HepG2 (cell line): ENCODE measurements at regions not wholly inside any gene's neighbourhood (a gene's known extent, or its start where the extent isn't known, plus 50 kb on each side); places are given as distances from the start of the nearest gene placed in this dataset.

Source experiments
- ATAC-seq: fragments of 200-7000 bp; cut with Tn5 transposase; 3 replicates; pipeline ENCODE4 v1.9.1; 2020; ENCODE audit warnings: mild to moderate bottlenecking, moderate library complexity
- BruUV-seq: library from RNA; stranded (reverse); fragments of 400-500 nt; replicated peaks from 2 replicates; lab custom pipeline; 2021; lab: Mats Ljungman, UMichigan
- CTCF ChIA-PET: fragments of 300-600 bp; formaldehyde crosslinking; extraction: SDS; loops from one replicate; lab custom pipeline; 2021; ENCODE audit warnings: low total read pairs, inconsistent platforms, low intra/inter-chr PET ratio; lab: Yijun Ruan, JAX
- POLR2A ChIA-PET: fragments of 350-600 bp; sonication (Branson Sonifier 250); formaldehyde crosslinking; loops from one replicate; lab custom pipeline; 2020; ENCODE audit warnings: antibody characterized with exemption, inconsistent platforms; lab: Yijun Ruan, JAX
- DNase-seq: peaks from one replicate; pipeline ENCODE4 v3.0.0-alpha.2; 2015; ENCODE audit warnings: low spot score
- FAIRE-seq: peaks from 3 replicates; lab custom pipeline; 2011; peaks lifted over from hg19 to GRCh38; lab: Jason Lieb, UNC
- H2AFZ ChIP-seq: one replicate; pipeline ENCODE4 v1.6.1; 2011; ENCODE audit warnings: low read length, inconsistent platforms
- H3K27ac ChIP-seq: fragments of 300-600 bp; 3 replicates; pipeline ENCODE4 v1.8.0; 2011; ENCODE audit warnings: mixed run types, mild to moderate bottlenecking, mixed read lengths, low read length, inconsistent platforms; ENCODE audit not compliant: insufficient read depth; ENCODE audit errors: extremely low read length
- H3K27me3 ChIP-seq, 2 experiments: fragments of 200-600 bp in 1 of 2; 2 replicates in 1 of 2; 3 replicates in 1 of 2; pipeline versions ENCODE4 v1.6.0 to v1.8.0; 2011; ENCODE audit warnings: low read length in 2 of 2, mild to moderate bottlenecking in 2 of 2, moderate library complexity in 2 of 2, inconsistent platforms in 1 of 2; ENCODE audit not compliant: insufficient read depth in 2 of 2, control insufficient read depth in 1 of 2
- H3K36me3 ChIP-seq, 2 experiments: fragments of 200-600 bp in 1 of 2; replicated peaks in 1 of 2; 2 replicates in 1 of 2; 3 replicates in 1 of 2; pipeline versions ENCODE4 v1.5.1 to v1.8.0; 2011; ENCODE audit warnings: low read length in 2 of 2, inconsistent platforms in 1 of 2; ENCODE audit not compliant: insufficient read depth in 2 of 2, control insufficient read depth in 1 of 2
- H3K4me1 ChIP-seq: 2 replicates; pipeline ENCODE4 v1.5.1; 2012; ENCODE audit warnings: low read length, inconsistent platforms; ENCODE audit not compliant: insufficient read depth
- H3K4me2 ChIP-seq: 2 replicates; pipeline ENCODE4 v1.6.0; 2011; ENCODE audit warnings: low read depth, low read length, inconsistent platforms
- H3K4me3 ChIP-seq, 3 experiments: fragments of 200-600 bp in 1 of 3; sonication (generic), shearing (Covaris generic) in 1 of 3; replicated peaks in 1 of 3; 2 replicates each; pipeline ENCODE4 v1.5.1; 2011 to 2016; ENCODE audit warnings: low read length in 3 of 3, inconsistent platforms in 2 of 3, low read depth in 2 of 3, mild to moderate bottlenecking in 2 of 3, control low read depth in 1 of 3, mixed read lengths in 1 of 3; ENCODE audit not compliant: insufficient read depth in 1 of 3
- H3K79me2 ChIP-seq: one replicate; pipeline ENCODE4 v1.6.1; 2011; ENCODE audit warnings: low read length, inconsistent platforms; ENCODE audit not compliant: insufficient read depth
- H3K9ac ChIP-seq: 2 replicates; pipeline ENCODE4 v1.6.0; 2011; ENCODE audit warnings: mild to moderate bottlenecking, low read depth, low read length, inconsistent platforms; ENCODE audit not compliant: insufficient read depth
- H3K9me3 ChIP-seq: 2 replicates; pipeline ENCODE4 v1.5.1; 2012; ENCODE audit warnings: mild to moderate bottlenecking, low read length
- H4K20me1 ChIP-seq: 2 replicates; pipeline ENCODE4 v1.6.0; 2011; ENCODE audit warnings: inconsistent platforms, mild to moderate bottlenecking, low read length, moderate library complexity; ENCODE audit not compliant: insufficient read depth
- ATAD3A ChIP-seq: sonication (generic); formaldehyde crosslinking; IDR thresholded peaks from 2 replicates; pipeline ENCODE4 v1.4.0; 2020; ENCODE audit warnings: missing genetic modification reagents
- CHCHD3 ChIP-seq: sonication (generic); formaldehyde crosslinking; IDR thresholded peaks from 2 replicates; pipeline ENCODE4 v1.8.0; 2022; ENCODE audit warnings: mild to moderate bottlenecking, missing genetic modification reagents, moderate library complexity
- HBP1 ChIP-seq: IDR thresholded peaks from 2 replicates; pipeline ENCODE4 v1.6.1; 2016; ENCODE audit warnings: low read depth, control low read depth
- HINFP ChIP-seq: sonication (generic); formaldehyde crosslinking; IDR thresholded peaks from 2 replicates; pipeline ENCODE4 v1.4.0; 2020; ENCODE audit warnings: low read depth, mild to moderate bottlenecking, missing genetic modification reagents
- HMG20B ChIP-seq: conservative IDR thresholded peaks from 2 replicates; pipeline ENCODE4 v1.6.1; 2016; ENCODE audit warnings: missing genetic modification reagents, missing compliant biosample characterization
- HNF4A ChIP-seq: sonication (generic); formaldehyde crosslinking; IDR thresholded peaks from 2 replicates; pipeline ENCODE4 v1.4.0; 2020; ENCODE audit warnings: missing genetic modification reagents
- IRX3 ChIP-seq: sonication (generic); formaldehyde crosslinking; IDR thresholded peaks from 2 replicates; pipeline ENCODE4 v1.8.1; 2023; ENCODE audit warnings: mild to moderate bottlenecking, low read depth, missing genetic modification reagents, borderline replicate concordance
- NFKBIZ ChIP-seq: IDR thresholded peaks from 2 replicates; pipeline ENCODE4 v1.6.1; 2018; ENCODE audit warnings: missing genetic modification reagents, missing compliant biosample characterization
- PCBP2 ChIP-seq: fragments of 200-400 bp; formaldehyde crosslinking; optimal IDR thresholded peaks from 2 replicates; pipeline ENCODE3; 2018; ENCODE audit warnings: low read length, low read depth; ENCODE audit not compliant: poor library complexity, severe bottlenecking
- ZNF33B ChIP-seq: sonication (generic); formaldehyde crosslinking; IDR thresholded peaks from 2 replicates; pipeline ENCODE4 v1.5.1; 2020; ENCODE audit warnings: mild to moderate bottlenecking, missing genetic modification reagents
- ZNF639 ChIP-seq: conservative IDR thresholded peaks from 2 replicates; pipeline ENCODE4 v1.6.1; 2018; ENCODE audit warnings: missing genetic modification reagents
- ZNF879 ChIP-seq: sonication (generic); formaldehyde crosslinking; IDR thresholded peaks from 2 replicates; pipeline ENCODE4 v1.8.1; 2023; ENCODE audit warnings: missing genetic modification reagents
- WGBS: methylation state at CpG from one replicate; pipeline ENCODE4 v1.1.6; 2017; ENCODE audit warnings: low lambda C conversion rate; 5-methylcytosine and 5-hydroxymethylcytosine counted together
- in situ Hi-C: cut with HindIII; loops from 2 replicates; pipeline ENCODE4 v1.10.0; 2017; ENCODE audit warnings: low pct_unique_long_range_greater_than_20kb; ENCODE audit not compliant: extremely low pct_ligation_motif_present
- intact Hi-C: fragments of 100-400 bp; cut with micrococcal nuclease; formaldehyde crosslinking; loops from one replicate; pipeline ENCODE4 v1.10.0; 2022; ENCODE audit not compliant: unreplicated experiment
- TF ChIP-seq, protein P1 (sequence below): sonication (generic); formaldehyde crosslinking; conservative IDR thresholded peaks from 2 replicates; pipeline ENCODE4 v1.4.0; 2020; ENCODE audit warnings: mild to moderate bottlenecking, missing genetic modification reagents, moderate library complexity
- TF ChIP-seq, protein P2 (sequence below): sonication (generic); formaldehyde crosslinking; IDR thresholded peaks from 2 replicates; pipeline ENCODE4 v1.4.0; 2020; ENCODE audit warnings: missing genetic modification reagents

DNA sequence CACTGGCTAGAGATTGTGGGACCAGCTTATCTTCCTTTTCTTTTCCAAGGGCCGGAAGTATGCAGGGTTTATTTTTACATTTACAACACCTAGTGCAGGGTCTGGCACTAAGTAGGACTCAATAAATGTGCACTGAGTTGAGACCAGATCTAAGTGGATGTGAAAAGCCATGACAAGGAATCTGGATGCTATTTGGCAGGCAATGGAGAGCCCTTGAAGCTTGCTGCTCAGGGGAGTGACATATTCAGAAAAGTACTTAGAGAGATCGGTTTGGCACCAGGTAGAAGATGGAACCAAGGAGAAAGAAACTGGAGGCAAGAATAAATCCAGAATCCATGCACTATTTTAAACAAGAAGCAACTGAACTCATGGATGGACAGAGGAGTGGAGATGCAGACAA is 815.8 kb downstream of the MAFB start:
- ChIA-PET CTCF (no interaction called here), POLR2A (no interaction called here)
- no peak overlapping the region for H3K9ac ChIP-seq
- peaks cover 10% of the 10 kb centered on the region; the same call in 1 of the 2 replicates for H3K4me1 ChIP-seq
- intact Hi-C loops, result loop anchor here (10.0 kb wide), 1 partner anchor 608 kb away; no protein-coding TSS in a partner anchor
- FAIRE-seq, result no peak
- H3K27me3 ChIP-seq, result no peaks in the 10 kb centered on the region
- H3K27ac ChIP-seq, result no peak overlapping the region
- ATAC-seq, result no peak
- H4K20me1 ChIP-seq, result no peaks in the 10 kb centered on the region
- no peaks in the 10 kb centered on the region for H3K79me2 ChIP-seq
- no peaks in the 10 kb centered on the region for H3K36me3 ChIP-seq
- H3K9me3 ChIP-seq, result peaks cover 85% of the 10 kb centered on the region
- 18% methylated on average over 2 of the region's 2 CpGs for WGBS
- H2AFZ ChIP-seq, result no peak overlapping the region
- BruUV-seq, result no TSS peak
- no peak overlapping the region for H3K4me3 ChIP-seq
- H3K4me2 ChIP-seq, result no peak overlapping the region
- DNase-seq, result no peak
- in situ Hi-C loops, result loop anchor here (10.0 kb wide), 1 partner anchor 758 kb away; no protein-coding TSS in a partner anchor
- TF ChIP-seq ZNF639, result no peak
- TF ChIP-seq PCBP2, result no peak
- TF ChIP-seq, protein P1, sequence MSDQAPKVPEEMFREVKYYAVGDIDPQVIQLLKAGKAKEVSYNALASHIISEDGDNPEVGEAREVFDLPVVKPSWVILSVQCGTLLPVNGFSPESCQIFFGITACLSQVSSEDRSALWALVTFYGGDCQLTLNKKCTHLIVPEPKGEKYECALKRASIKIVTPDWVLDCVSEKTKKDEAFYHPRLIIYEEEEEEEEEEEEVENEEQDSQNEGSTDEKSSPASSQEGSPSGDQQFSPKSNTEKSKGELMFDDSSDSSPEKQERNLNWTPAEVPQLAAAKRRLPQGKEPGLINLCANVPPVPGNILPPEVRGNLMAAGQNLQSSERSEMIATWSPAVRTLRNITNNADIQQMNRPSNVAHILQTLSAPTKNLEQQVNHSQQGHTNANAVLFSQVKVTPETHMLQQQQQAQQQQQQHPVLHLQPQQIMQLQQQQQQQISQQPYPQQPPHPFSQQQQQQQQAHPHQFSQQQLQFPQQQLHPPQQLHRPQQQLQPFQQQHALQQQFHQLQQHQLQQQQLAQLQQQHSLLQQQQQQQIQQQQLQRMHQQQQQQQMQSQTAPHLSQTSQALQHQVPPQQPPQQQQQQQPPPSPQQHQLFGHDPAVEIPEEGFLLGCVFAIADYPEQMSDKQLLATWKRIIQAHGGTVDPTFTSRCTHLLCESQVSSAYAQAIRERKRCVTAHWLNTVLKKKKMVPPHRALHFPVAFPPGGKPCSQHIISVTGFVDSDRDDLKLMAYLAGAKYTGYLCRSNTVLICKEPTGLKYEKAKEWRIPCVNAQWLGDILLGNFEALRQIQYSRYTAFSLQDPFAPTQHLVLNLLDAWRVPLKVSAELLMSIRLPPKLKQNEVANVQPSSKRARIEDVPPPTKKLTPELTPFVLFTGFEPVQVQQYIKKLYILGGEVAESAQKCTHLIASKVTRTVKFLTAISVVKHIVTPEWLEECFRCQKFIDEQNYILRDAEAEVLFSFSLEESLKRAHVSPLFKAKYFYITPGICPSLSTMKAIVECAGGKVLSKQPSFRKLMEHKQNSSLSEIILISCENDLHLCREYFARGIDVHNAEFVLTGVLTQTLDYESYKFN (CRISPR knock-in tag), result no peak
- TF ChIP-seq HINFP (CRISPR knock-in tag), result no peak
- TF ChIP-seq, protein P2, sequence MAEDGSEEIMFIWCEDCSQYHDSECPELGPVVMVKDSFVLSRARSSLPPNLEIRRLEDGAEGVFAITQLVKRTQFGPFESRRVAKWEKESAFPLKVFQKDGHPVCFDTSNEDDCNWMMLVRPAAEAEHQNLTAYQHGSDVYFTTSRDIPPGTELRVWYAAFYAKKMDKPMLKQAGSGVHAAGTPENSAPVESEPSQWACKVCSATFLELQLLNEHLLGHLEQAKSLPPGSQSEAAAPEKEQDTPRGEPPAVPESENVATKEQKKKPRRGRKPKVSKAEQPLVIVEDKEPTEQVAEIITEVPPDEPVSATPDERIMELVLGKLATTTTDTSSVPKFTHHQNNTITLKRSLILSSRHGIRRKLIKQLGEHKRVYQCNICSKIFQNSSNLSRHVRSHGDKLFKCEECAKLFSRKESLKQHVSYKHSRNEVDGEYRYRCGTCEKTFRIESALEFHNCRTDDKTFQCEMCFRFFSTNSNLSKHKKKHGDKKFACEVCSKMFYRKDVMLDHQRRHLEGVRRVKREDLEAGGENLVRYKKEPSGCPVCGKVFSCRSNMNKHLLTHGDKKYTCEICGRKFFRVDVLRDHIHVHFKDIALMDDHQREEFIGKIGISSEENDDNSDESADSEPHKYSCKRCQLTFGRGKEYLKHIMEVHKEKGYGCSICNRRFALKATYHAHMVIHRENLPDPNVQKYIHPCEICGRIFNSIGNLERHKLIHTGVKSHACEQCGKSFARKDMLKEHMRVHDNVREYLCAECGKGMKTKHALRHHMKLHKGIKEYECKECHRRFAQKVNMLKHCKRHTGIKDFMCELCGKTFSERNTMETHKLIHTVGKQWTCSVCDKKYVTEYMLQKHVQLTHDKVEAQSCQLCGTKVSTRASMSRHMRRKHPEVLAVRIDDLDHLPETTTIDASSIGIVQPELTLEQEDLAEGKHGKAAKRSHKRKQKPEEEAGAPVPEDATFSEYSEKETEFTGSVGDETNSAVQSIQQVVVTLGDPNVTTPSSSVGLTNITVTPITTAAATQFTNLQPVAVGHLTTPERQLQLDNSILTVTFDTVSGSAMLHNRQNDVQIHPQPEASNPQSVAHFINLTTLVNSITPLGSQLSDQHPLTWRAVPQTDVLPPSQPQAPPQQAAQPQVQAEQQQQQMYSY (CRISPR knock-in tag), result no peak
- TF ChIP-seq HMG20B (CRISPR knock-in tag), result no peak
- no peak for TF ChIP-seq HNF4A (CRISPR knock-in tag)
- no peak for TF ChIP-seq HBP1 (CRISPR knock-in tag)
- no peak for TF ChIP-seq IRX3 (CRISPR knock-in tag)
- TF ChIP-seq NFKBIZ, result no peak
- no peak for TF ChIP-seq CHCHD3 (CRISPR knock-in tag)
- TF ChIP-seq ZNF33B, result no peak
- TF ChIP-seq ZNF879 (CRISPR knock-in tag), result no peak
- no peak for TF ChIP-seq ATAD3A (CRISPR knock-in tag)
